HG03066 (cell line): ENCODE measurements at regions not wholly inside any gene's neighbourhood (a gene's known extent, or its start where the extent isn't known, plus 50 kb on each side); places are given as distances from the start of the nearest gene placed in this dataset.

Experiments
- ATAC-seq: cut with Tn5 transposase; IDR thresholded peaks from one replicate; pipeline ENCODE4 v1.9.1; 2021; ENCODE audit warnings: low read depth; ENCODE audit not compliant: unreplicated experiment

DNA sequence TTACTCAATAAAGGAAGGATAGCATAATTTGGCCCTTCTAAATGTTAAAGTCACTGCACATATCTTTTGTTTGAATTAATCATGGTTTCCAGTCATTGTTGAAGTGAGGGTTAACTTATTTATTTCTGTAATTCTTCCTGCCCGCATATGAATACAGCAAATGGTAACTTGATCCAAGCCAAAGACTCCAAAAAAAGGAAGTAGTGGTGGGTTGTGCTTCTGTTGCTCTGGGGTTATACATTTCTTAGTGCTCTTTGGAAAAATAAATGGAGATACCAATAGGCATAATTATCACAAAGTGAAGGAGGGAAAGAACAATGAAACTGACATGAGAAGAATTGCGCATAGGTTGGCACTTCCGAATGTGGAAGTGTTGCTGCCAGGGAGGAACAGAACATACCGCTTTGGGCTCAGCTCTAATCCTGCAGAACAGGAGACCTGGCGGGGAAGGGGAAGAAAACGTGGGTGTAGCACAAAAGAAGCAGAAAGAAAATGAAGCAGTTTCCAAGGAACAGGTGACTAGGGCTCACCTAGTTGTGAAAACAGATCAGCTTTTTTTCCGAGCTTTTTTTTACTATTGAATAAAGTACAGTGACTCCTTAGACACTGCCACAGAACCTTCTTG is 69.7 kb upstream of the TAF11L2 start:
- no peak for ATAC-seq

GRCh38 chr5:17429353-17429752 is 68.7 kb upstream of the TAF11L2 start:
- ATAC-seq = no peak

GRCh38 chr5:17430241-17430640 is 67.8 kb upstream of the TAF11L2 start:
- no peak for ATAC-seq

DNA sequence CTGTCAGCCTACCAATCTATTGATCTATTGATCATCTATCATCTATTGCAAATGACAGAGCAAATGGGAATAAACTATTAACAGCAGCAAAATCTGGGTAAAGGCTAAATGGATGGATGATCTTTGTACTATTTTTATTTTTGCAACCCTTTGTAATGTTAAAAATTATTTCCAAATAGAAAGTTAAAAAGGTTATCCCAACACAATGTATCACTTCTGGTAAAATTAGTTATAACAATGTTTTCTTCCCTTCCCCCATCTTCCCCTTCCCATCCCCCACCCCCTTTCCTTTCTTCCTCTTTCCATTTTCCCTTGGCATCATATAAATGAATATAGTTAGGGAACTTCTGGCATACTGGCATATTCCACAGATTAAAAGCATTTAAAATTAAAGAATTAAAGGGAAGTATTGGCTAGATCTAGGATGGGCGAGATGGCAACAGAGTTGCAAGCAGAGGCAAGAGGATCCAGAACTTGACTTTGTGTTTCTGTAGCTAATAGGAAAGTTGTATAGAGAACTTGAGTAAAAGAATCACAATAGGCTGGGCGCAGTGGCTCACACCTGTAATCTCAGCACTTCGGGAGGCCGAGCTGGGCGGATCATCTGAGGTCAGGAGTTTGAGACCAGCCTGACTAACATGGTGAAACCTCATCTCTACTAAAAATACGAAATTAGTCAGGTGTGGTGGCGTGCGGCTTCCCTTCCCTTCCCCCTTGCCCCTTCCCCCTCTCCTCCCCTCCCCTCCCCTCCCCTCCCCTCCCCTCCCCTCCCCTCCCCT is 66.6 kb upstream of the TAF11L2 start:
- ATAC-seq = no peak

- ATAC-seq = no peak
These were observed 65.5 kb upstream of the TAF11L2 start for GRCh38 chr5:17432569-17432968.

- ATAC-seq = no peak
These were observed 64.6 kb upstream of the TAF11L2 start for GRCh38 chr5:17433406-17433805.

DNA sequence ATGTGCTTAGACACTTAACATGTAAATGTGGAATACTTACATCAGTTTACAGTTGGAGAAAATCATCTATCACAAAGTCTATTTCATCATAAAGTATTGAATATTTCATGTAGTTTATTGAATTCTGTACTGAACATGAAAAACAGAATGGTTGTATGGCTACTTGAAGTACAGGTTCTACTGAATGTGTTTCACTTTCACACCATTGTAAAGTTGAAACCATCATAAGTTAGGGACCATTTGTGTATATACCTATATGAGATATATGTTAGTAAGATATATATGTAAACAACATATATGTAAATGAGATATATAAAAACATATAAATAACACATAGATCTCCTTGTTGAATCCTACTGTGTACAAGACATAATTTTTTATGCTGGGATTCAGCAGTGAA is 63.0 kb upstream of the TAF11L2 start:
- no peak for ATAC-seq

DNA sequence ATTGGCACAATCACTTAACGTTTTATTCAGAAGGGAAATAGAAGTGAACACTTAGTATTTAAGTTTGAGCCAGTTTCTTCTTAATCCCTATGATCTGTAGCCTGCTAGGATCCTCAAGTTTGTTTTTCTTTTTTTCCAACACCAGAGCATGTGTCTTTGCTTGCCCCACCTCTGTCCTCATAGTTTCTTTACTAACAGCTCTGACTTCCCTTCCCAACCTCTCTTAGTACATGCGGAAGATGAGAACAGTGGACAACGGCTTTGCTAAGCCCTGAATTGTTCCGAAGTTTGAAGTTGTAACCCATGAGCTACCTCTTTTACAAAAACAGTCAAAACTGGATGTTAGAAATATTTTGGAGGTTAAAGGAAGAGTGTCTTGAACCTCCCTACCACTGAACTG is 61.7 kb upstream of the TAF11L2 start:
- ATAC-seq = peak; percentile 61

- peak; percentile 73 for ATAC-seq
These were observed 61.2 kb upstream of the TAF11L2 start for GRCh38 chr5:17436761-17437221.

DNA sequence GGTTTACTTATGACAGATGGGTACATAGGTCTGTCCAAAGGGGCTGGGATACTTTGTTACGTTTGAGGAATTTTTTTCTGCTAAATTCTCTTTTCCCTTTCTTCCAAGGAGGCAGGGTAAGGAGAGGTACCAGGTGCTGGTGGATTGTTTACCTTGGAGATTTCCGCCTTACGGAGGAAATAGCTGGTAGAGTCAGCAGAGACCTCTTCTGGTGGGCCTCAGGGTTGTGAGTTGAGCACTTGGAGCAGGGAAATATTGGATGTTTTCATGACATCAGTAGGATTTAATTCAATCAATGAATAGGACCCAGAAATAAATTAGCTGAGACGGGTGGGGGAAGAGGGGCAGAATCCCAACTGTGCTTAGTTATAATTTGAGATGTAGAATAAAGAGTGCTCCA is 60.0 kb upstream of the TAF11L2 start:
- no peak for ATAC-seq

GRCh38 chr5:17439956-17440355 is 58.1 kb upstream of the TAF11L2 start:
- no peak for ATAC-seq

DNA sequence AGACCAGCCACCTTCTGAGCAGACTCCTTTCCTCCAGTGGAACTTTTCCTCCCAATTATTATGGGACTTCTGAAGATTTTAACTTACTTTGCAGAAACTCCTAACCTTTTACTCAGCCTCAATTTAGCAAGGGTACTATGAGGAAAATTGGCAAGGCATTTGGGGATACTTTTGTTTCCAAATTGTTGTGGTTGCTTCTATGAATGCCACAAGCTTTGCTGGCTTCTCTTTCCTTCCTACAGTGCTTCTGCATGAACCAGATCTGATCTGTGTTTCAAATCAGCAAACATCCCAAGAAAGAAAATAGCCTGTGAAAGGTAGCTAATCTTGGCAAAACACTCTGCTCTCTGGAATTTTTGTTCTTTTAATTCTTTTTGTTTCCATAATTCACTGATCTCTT is 57.3 kb upstream of the TAF11L2 start:
- no peak for ATAC-seq

GRCh38 chr5:17441351-17441750 is 56.7 kb upstream of the TAF11L2 start:
- no peak for ATAC-seq

DNA sequence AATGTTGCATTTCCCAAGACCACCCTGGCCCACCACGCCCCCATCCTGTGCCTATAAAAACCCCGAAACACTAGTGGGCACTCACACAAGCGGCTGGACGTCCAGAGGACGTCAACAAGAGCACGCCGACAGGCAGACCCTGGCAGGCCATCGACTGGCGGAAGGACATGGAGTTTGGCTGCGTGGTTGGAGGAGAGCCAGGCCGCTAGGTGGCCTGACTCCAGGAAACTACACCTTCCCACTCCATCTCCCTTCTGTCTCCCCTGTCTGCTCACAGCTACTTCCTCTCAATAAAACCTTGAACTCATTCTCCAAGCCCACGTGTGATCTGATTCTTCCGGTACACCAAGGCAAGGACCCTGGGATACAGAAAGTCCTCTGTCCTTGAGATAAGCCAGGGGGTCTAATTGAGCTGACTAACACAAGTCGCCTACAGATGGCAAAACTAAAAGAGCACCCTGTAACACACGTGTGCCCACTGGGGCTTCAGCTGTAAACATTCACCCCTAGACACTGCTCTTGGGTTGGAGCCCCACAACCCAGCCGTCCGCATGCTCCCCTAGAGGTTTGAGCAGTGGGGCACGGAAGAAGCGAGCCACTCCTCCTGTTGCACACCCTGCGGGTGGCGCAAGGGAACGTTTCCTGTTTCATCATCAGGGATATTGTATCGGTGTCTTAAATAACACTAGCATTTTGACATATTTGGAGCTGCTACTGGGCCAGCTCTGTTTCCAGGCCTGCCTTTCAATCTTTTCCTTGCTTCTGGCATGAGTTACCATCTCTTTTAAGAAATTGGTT is 54.5 kb upstream of the TAF11L2 start:
- ATAC-seq = no peak

- no peak for ATAC-seq
These were observed 53.5 kb upstream of the TAF11L2 start for GRCh38 chr5:17444496-17444895.

- no peak for ATAC-seq
These were observed 52.8 kb upstream of the TAF11L2 start for GRCh38 chr5:17445185-17445584.
